Testis (tissue), 2 donors: ENCODE measurements at regions not wholly inside any gene's neighbourhood (a gene's known extent, or its start where the extent isn't known, plus 50 kb on each side); places are given as distances from the start of the nearest gene placed in this dataset.

ENCODE experiments used
- DNase-seq: peaks from one replicate; pipeline ENCODE4 v3.0.0-alpha.2; 2019
- H3K27ac ChIP-seq, 2 donors: fragments of 200-600 bp; sonication (generic); one replicate each; pipeline ENCODE4 v1.5.1; 2019
- H3K27me3 ChIP-seq: fragments of 200-600 bp; sonication (generic); one replicate; pipeline ENCODE4 v1.5.1; 2019
- H3K36me3 ChIP-seq: fragments of 200-600 bp; sonication (generic); one replicate; pipeline ENCODE4 v1.5.1; 2017; ENCODE audit warnings: low read depth; ENCODE audit errors: missing control alignments
- H3K4me1 ChIP-seq: fragments of 200-600 bp; sonication (generic); one replicate; pipeline ENCODE4 v1.5.1; 2019
- H3K4me3 ChIP-seq, 2 donors: fragments of 200-600 bp; sonication (generic); one replicate each; pipeline ENCODE4 v1.5.1; 2017 to 2019
- H3K9me3 ChIP-seq: fragments of 200-600 bp; sonication (generic); one replicate; pipeline ENCODE4 v1.5.1; 2017
- POLR2A ChIP-seq: fragments of 450-650 bp; IDR thresholded peaks from one replicate; pipeline ENCODE4 v1.6.1; 2017; ENCODE audit warnings: antibody characterized with exemption, mild to moderate bottlenecking, moderate library complexity
- WGBS, 2 donors: methylation state at CpG; one replicate each; pipeline ENCODE4 v1.1.5; 2018; 5-methylcytosine and 5-hydroxymethylcytosine counted together
- intact Hi-C: fragments of 100-400 bp; cut with DNase I; formaldehyde crosslinking; loops from one replicate; pipeline ENCODE4 v1.15.1; 2023; ENCODE audit warnings: low total_unique reads
- TF ChIP-seq, protein P1 (sequence below), 3 experiments: fragments of 450-650 bp in 2 of 3; fragments of 200-600 bp in 1 of 3; sonication (generic) in 1 of 3; IDR thresholded peaks; one replicate each; pipeline ENCODE4 v1.5.1; 2016 to 2019; ENCODE audit warnings: antibody characterized with exemption in 3 of 3, mild to moderate bottlenecking in 2 of 3, moderate library complexity in 1 of 3

DNA sequence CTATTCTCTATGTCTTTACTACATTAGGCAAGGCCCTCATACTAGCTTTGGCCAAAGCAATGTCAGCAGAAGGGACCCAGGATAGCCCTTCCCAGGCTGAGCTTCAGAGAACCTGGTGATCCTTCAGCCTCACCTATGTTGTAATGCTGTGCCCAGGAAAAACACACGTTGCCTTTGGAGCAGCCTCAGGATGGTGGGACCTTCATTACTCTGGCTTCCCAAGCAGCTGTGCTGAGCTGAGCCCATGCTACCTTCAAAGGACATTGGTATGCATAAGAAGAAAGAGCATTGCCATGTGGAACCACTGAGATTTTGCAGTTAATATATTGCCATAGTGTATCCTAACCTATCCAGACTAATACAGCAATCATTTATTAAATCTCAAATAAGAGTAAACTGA lies 756.4 kb upstream of the ID2 start:
- WGBS, 2 donors = 71 to 75% methylated on average over 1 of the region's 1 CpG
- H3K36me3 ChIP-seq = no peaks in the 10 kb centered on the region

DNA sequence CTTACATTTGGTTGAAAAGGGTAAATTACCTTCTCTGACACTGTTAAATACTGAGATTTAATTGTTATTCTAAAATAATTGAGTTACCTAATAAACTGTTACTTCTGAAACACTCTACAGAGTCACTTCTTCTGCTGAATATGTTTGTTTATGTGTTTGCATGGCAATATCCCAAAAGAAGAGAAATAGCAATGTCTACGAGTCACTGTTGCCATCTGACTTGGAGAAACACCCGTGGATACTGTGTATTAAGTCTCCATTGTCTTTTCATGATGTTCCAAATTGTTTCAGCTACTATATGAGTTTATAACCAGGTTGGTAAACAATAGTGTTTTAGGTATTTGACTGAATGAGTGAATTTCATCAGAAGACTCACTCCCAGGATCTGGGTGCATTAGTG lies 754.2 kb upstream of the ID2 start:
- no peaks in the 10 kb centered on the region for H3K36me3 ChIP-seq
- no peaks in the 10 kb centered on the region for H3K9me3 ChIP-seq
- no peak for DNase-seq
- intact Hi-C loops = no loop called here
- H3K4me1 ChIP-seq = no peaks in the 10 kb centered on the region
- no peaks in the 10 kb centered on the region for H3K27me3 ChIP-seq
- TF ChIP-seq, protein P1, sequence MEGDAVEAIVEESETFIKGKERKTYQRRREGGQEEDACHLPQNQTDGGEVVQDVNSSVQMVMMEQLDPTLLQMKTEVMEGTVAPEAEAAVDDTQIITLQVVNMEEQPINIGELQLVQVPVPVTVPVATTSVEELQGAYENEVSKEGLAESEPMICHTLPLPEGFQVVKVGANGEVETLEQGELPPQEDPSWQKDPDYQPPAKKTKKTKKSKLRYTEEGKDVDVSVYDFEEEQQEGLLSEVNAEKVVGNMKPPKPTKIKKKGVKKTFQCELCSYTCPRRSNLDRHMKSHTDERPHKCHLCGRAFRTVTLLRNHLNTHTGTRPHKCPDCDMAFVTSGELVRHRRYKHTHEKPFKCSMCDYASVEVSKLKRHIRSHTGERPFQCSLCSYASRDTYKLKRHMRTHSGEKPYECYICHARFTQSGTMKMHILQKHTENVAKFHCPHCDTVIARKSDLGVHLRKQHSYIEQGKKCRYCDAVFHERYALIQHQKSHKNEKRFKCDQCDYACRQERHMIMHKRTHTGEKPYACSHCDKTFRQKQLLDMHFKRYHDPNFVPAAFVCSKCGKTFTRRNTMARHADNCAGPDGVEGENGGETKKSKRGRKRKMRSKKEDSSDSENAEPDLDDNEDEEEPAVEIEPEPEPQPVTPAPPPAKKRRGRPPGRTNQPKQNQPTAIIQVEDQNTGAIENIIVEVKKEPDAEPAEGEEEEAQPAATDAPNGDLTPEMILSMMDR (IDR thresholded peaks at IDR 0.05) = no peak
- TF ChIP-seq POLR2A = no peak
- 59 to 80% methylated on average over 2 of the region's 2 CpGs for WGBS, 2 donors
- H3K27ac ChIP-seq = no peak overlapping the region
- H3K4me3 ChIP-seq = no peak overlapping the region

More for the DNA sequence above, 756.4 kb upstream of the ID2 start:
- no peak for DNase-seq
- Histone ChIP-seq H3K9me3 (no peaks in the 10 kb centered on the region), H3K4me1 (no peaks in the 10 kb centered on the region), H3K27me3 (no peaks in the 10 kb centered on the region), H3K4me3 (no peak overlapping the region), H3K27ac (no peak overlapping the region)
- no peak for TF ChIP-seq POLR2A
- TF ChIP-seq, protein P1 (IDR thresholded peaks at IDR 0.05) = no peak
- intact Hi-C loops = no loop called here

DNA sequence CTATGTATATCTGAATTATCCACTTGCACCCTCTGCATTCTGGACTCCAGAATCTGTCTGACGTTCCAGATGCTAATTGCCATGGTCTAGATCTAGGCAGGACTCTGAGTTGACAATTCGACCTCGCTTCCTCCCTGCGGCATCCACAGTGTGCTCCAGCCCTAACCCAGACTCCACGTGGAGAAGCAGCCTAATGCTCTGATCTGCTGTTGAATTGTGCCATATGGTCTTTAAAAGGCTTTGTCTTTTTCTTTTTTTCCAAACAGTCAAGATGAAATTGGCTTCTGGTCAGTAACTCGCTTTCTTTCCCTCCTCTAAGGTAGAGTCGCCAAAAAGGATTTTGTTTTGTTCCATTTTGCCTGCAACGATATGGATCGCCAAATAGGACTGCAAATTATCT lies 752.6 kb upstream of the ID2 start:
- TF ChIP-seq, protein P1 (IDR thresholded peaks at IDR 0.05) = no peak
- TF ChIP-seq POLR2A = no peak
- H3K9me3 ChIP-seq = no peaks in the 10 kb centered on the region
- DNase-seq = no peak
- H3K4me1 ChIP-seq = no peaks in the 10 kb centered on the region
- H3K27ac ChIP-seq = no peak overlapping the region
- H3K27me3 ChIP-seq = no peaks in the 10 kb centered on the region
- WGBS, 2 donors = 61 to 62% methylated on average over 9 of the region's 9 CpGs
- H3K36me3 ChIP-seq = no peaks in the 10 kb centered on the region
- intact Hi-C loops = no loop called here
- H3K4me3 ChIP-seq = no peak overlapping the region

DNA sequence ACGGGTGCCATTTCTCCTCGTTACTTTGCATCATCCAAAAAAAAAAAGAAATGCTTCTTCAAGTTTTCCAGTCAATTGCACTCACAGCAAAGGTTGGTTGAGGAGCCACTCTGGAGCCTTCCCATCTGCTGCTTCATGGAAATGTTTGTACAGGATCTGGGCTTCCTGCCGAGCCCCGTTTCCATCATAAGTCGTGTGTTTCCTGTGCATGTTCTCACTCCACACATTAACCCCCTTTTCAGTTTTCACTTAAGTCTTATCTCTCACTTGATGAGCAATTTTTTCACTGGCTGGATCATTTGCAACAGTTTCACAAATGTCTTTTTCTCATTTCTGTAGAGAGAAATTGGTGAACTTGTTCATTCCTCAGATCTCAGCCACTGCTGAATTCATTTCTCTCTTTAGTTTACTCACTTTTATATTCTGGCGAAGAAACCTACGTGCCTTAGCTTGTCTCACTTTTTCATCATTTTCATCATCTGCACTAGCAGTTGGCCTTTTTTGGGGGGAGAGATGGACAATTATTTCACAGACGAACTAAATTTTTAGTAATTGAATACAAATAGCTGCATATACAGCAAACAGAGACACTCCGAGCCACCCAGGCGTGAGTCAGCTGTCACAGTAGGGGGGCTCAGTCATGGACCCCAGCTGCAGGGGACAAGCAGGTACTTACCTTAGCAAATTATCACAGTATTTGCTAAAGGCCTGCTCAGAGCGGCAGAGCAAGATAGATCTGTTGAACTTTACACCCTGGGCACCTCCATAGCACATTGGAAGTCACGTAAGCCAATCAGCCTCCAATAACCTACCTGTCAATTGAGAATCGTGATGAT lies 750.8 kb upstream of the ID2 start:
- WGBS, 2 donors = 51 to 59% methylated on average over 13 of the region's 13 CpGs
- H3K27ac ChIP-seq = no peak overlapping the region
- no peak for DNase-seq
- H3K36me3 ChIP-seq = no peaks in the 10 kb centered on the region
- no peak overlapping the region for H3K4me3 ChIP-seq
- intact Hi-C loops = no loop called here
- no peaks in the 10 kb centered on the region for H3K27me3 ChIP-seq
- H3K4me1 ChIP-seq = no peaks in the 10 kb centered on the region
- H3K9me3 ChIP-seq = no peaks in the 10 kb centered on the region
- TF ChIP-seq, protein P1 (IDR thresholded peaks at IDR 0.05) = no peak
- no peak for TF ChIP-seq POLR2A

DNA sequence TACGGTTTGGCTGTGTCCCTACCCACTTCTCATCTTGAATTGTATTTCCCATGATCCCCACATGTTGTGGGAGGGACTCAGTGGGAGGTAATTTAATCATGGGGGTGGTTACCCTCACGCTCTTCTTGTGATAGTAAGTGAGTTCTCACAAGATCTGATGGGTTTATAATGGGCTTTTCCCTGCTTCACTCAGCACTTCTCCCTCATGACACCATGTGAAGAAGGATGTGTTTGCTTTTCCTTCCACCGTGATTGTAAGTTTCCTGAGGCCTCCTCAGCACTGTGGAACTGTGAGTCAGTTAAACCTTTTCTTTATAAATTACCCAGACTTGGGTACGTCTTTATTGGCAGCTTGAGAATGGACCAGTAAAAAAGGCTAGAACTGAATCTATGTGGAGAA lies 750.0 kb upstream of the ID2 start:
- H3K36me3 ChIP-seq = no peaks in the 10 kb centered on the region
- intact Hi-C loops = no loop called here
- H3K27ac ChIP-seq = no peak overlapping the region
- no peak for DNase-seq
- no peak overlapping the region for H3K4me3 ChIP-seq
- H3K27me3 ChIP-seq = no peaks in the 10 kb centered on the region
- TF ChIP-seq, protein P1 (IDR thresholded peaks at IDR 0.05) = no peak
- no peak for TF ChIP-seq POLR2A
- H3K4me1 ChIP-seq = no peaks in the 10 kb centered on the region
- WGBS, 2 donors = 76 to 80% methylated on average over 4 of the region's 4 CpGs
- H3K9me3 ChIP-seq = no peaks in the 10 kb centered on the region
